Middle frontal gyrus (tissue), 1 donor: ENCODE measurements at regions not wholly inside any gene's neighbourhood (a gene's known extent, or its start where the extent isn't known, plus 50 kb on each side); places are given as distances from the start of the nearest gene placed in this dataset.
"Not testable (repeated sequence)": the region's sequence is repeated elsewhere in the genome, so short reads cannot be mapped to it uniquely, and the experiment has no call there.

Experiments
- DNase-seq: peaks from one replicate; pipeline ENCODE4 v3.0.0-alpha.2; 2015; ENCODE audit warnings: low spot score; ENCODE audit errors: extremely low spot score

- DNase-seq: no peak
Observed at GRCh38 chr9:71632776-71633175, 135.5 kb downstream of the CEMIP2 start.

GRCh38 chr9:71630377-71630995 lies 137.8 kb downstream of the CEMIP2 start:
- DNase-seq: no peak

- no peak for DNase-seq
Observed at GRCh38 chr9:71629578-71630215, 138.6 kb downstream of the CEMIP2 start.

- DNase-seq: no peak
Observed at GRCh38 chr9:71628247-71628646, 140.1 kb downstream of the CEMIP2 start.

- DNase-seq: no peak
Observed at GRCh38 chr9:71627537-71627936, 140.8 kb downstream of the CEMIP2 start.

GRCh38 chr9:71626395-71626794 lies 141.9 kb downstream of the CEMIP2 start:
- DNase-seq: no peak

GRCh38 chr9:71624728-71625127 lies 143.6 kb downstream of the CEMIP2 start:
- no peak for DNase-seq

- no peak for DNase-seq
Observed at GRCh38 chr9:71620746-71621145, 147.6 kb downstream of the CEMIP2 start.

GRCh38 chr9:71620331-71620730 lies 148.0 kb downstream of the CEMIP2 start:
- DNase-seq: no peak

- no peak for DNase-seq
Observed at GRCh38 chr9:71619926-71620325, 148.4 kb downstream of the CEMIP2 start.

- no peak for DNase-seq
Observed at GRCh38 chr9:71614409-71615010, 153.8 kb downstream of the CEMIP2 start.

GRCh38 chr9:71612889-71613288 lies 155.4 kb downstream of the CEMIP2 start:
- no peak for DNase-seq

GRCh38 chr9:71609448-71609830 lies 158.9 kb downstream of the CEMIP2 start:
- DNase-seq: no peak

- DNase-seq: no peak
Observed at GRCh38 chr9:71608825-71609447, 159.4 kb downstream of the CEMIP2 start.

GRCh38 chr9:71608021-71608420 lies 160.3 kb downstream of the CEMIP2 start:
- no peak for DNase-seq

- no peak for DNase-seq
Observed at GRCh38 chr9:71607461-71607881, 160.8 kb downstream of the CEMIP2 start.

GRCh38 chr9:71604197-71605063 lies 163.9 kb downstream of the CEMIP2 start:
- DNase-seq: no peak

GRCh38 chr9:71602652-71603051 lies 165.7 kb downstream of the CEMIP2 start:
- DNase-seq: no peak

- not testable (repeated sequence) for DNase-seq
Observed at GRCh38 chr9:71595762-71596161, 172.6 kb downstream of the CEMIP2 start.

- DNase-seq: no peak
Observed at GRCh38 chr9:71594541-71594940, 173.8 kb downstream of the CEMIP2 start.

GRCh38 chr9:71592400-71592799 lies 175.9 kb downstream of the CEMIP2 start:
- no peak for DNase-seq
